B cell (primary cell): ENCODE measurements at regions not wholly inside any gene's neighbourhood (a gene's known extent, or its start where the extent isn't known, plus 50 kb on each side); places are given as distances from the start of the nearest gene placed in this dataset.

ENCODE experiments used
- ATAC-seq: fragments of 200-7000 bp; cut with Tn5 transposase; one replicate; pipeline ENCODE4 v1.10.0; 2021; ENCODE audit warnings: low read depth, mild to moderate bottlenecking, moderate number of reproducible peaks, moderate library complexity
- CTCF ChIA-PET: fragments of 350-600 bp; sonication (Branson Sonifier 250); formaldehyde crosslinking; loops from one replicate; lab custom pipeline; 2021; ENCODE audit warnings: antibody characterized with exemption, inconsistent platforms; lab: Charles Lee
- POLR2A ChIA-PET: fragments of 350-600 bp; sonication (Branson Sonifier 250); formaldehyde crosslinking; loops from one replicate; lab custom pipeline; 2021; ENCODE audit warnings: antibody characterized with exemption; lab: Charles Lee
- DNase-seq: peaks from one replicate; pipeline ENCODE4 v3.0.0; 2013
- H2AFZ ChIP-seq: 2 replicates; pipeline ENCODE4 v1.6.1; 2012; ENCODE audit warnings: mild to moderate bottlenecking, low read depth, low read length; ENCODE audit not compliant: insufficient read depth, poor library complexity, severe bottlenecking
- H3K27ac ChIP-seq, 2 donors: 1 replicate in 1 of 2; 2 replicates in 1 of 2; pipeline ENCODE4 v1.5.1; 2012 to 2013; ENCODE audit warnings: low read length in 2 of 2, mild to moderate bottlenecking in 2 of 2, moderate library complexity in 1 of 2
- H3K27me3 ChIP-seq, 4 experiments: fragments of 200-600 bp in 1 of 4; sonication (generic) in 1 of 4; replicated peaks in 1 of 4; 1 replicate in 2 of 4; 2 replicates in 2 of 4; pipeline versions ENCODE4 v1.6.1 to v1.7.0; 2013 to 2016; ENCODE audit warnings: low read length in 3 of 4, mild to moderate bottlenecking in 2 of 4, mixed read lengths in 1 of 4, moderate library complexity in 1 of 4; ENCODE audit not compliant: insufficient read depth in 4 of 4, control insufficient read depth in 3 of 4; ENCODE audit errors: control extremely low read depth in 1 of 4
- H3K36me3 ChIP-seq, 2 experiments: replicated peaks in 1 of 2; 1 replicate in 1 of 2; 2 replicates in 1 of 2; pipeline versions ENCODE4 v1.6.1 to v1.7.1; 2013; ENCODE audit warnings: low read length in 1 of 2; ENCODE audit not compliant: insufficient read depth in 2 of 2, control insufficient read depth in 1 of 2; ENCODE audit errors: control extremely low read depth in 1 of 2, extremely low read depth in 1 of 2
- H3K4me1 ChIP-seq, 2 donors: fragments of 200-600 bp in 1 of 2; sonication (generic) in 1 of 2; 1 replicate in 1 of 2; 2 replicates in 1 of 2; pipeline versions ENCODE4 v1.5.1 to v1.6.1; 2013 to 2017; ENCODE audit warnings: low read length in 2 of 2; ENCODE audit not compliant: control insufficient read depth in 2 of 2, insufficient read depth in 2 of 2
- H3K4me2 ChIP-seq: replicated peaks from 2 replicates; pipeline ENCODE3; 2012; ENCODE audit warnings: mild to moderate bottlenecking, low read depth, low read length; ENCODE audit not compliant: poor library complexity, severe bottlenecking
- H3K4me3 ChIP-seq, 5 experiments: fragments of 200-600 bp in 1 of 5; sonication (generic) in 1 of 5; 1 replicate in 3 of 5; 2 replicates in 2 of 5; pipeline versions ENCODE4 v1.5.1 to v1.7.0; 2011 to 2016; ENCODE audit warnings: low read length in 4 of 5, mild to moderate bottlenecking in 4 of 5, low read depth in 2 of 5, control low read depth in 1 of 5, moderate library complexity in 1 of 5; ENCODE audit not compliant: insufficient read depth in 1 of 5; ENCODE audit errors: control extremely low read depth in 1 of 5, extremely low read depth in 1 of 5
- H3K79me2 ChIP-seq: fragments of 200-600 bp; sonication (generic); one replicate; pipeline ENCODE4 v1.6.0; 2016; ENCODE audit warnings: low read length; ENCODE audit not compliant: control insufficient read depth, insufficient read depth
- H3K9ac ChIP-seq: fragments of 200-600 bp; sonication (generic); 2 replicates; pipeline ENCODE4 v1.6.1; 2017; ENCODE audit warnings: mild to moderate bottlenecking, low read length, moderate library complexity
- H3K9me3 ChIP-seq, 3 donors: one replicate each; pipeline versions ENCODE4 v1.6.1 to v1.7.1; 2013; ENCODE audit warnings: low read length in 2 of 3; ENCODE audit not compliant: control insufficient read depth in 2 of 3, insufficient read depth in 1 of 3; ENCODE audit errors: control extremely low read depth in 1 of 3
- H4K20me1 ChIP-seq: 2 replicates; pipeline ENCODE4 v1.6.0; 2012; ENCODE audit warnings: mild to moderate bottlenecking, low read length; ENCODE audit not compliant: insufficient read depth, control insufficient read depth, poor library complexity, severe bottlenecking
- H3K27ac Mint-ChIP-seq: one replicate; pipeline ENCODE4 v1.8.0; 2021; ENCODE audit warnings: mixed read lengths
- H3K27me3 Mint-ChIP-seq: one replicate; pipeline ENCODE4 v1.8.0; 2021; ENCODE audit warnings: mixed read lengths
- H3K4me1 Mint-ChIP-seq: one replicate; pipeline ENCODE4 v1.8.0; 2021; ENCODE audit warnings: mixed read lengths
- H3K4me3 Mint-ChIP-seq: one replicate; pipeline ENCODE4 v1.8.0; 2021; ENCODE audit warnings: mixed read lengths
- H3K9me3 Mint-ChIP-seq: one replicate; pipeline ENCODE4 v1.8.0; 2022; ENCODE audit warnings: mixed read lengths; ENCODE audit not compliant: insufficient read depth
- CTCF ChIP-seq: fragments of 200-600 bp; IDR thresholded peaks from one replicate; pipeline ENCODE4 v1.8.0; 2022; ENCODE audit warnings: antibody characterized with exemption, mild to moderate bottlenecking
- EZH2 ChIP-seq: IDR thresholded peaks from 2 replicates; pipeline ENCODE4 v1.6.1; 2012; ENCODE audit warnings: borderline replicate concordance, low read depth, mild to moderate bottlenecking, moderate library complexity, low read length; ENCODE audit not compliant: insufficient read depth, poor library complexity, severe bottlenecking
- WGBS: methylation state at CpG from one replicate; pipeline ENCODE4 v1.1.5; 2013; ENCODE audit warnings: missing lambda C conversion rate; ENCODE audit not compliant: insufficient coverage; 5-methylcytosine and 5-hydroxymethylcytosine counted together
- intact Hi-C: fragments of 100-400 bp; cut with micrococcal nuclease; formaldehyde crosslinking; loops from one replicate; pipeline ENCODE4 v1.10.0; 2022

- no peak for TF ChIP-seq CTCF
- no peak for TF ChIP-seq EZH2
- POLR2A ChIA-PET = no interaction called here
- Histone ChIP-seq H3K4me1 (no peaks in the 10 kb centered on the region), H3K4me2 (no peak overlapping the region), H2AFZ (no peak overlapping the region), H3K36me3 (no peaks in the 10 kb centered on the region), H3K27ac (no peak overlapping the region), H3K4me3 (no peak overlapping the region), H3K27me3 (peaks cover 0 to 2% (median 0%) of the 10 kb centered on the region in 4 experiments), H3K79me2 (no peaks in the 10 kb centered on the region), H4K20me1 (no peaks in the 10 kb centered on the region), H3K9me3 (no peaks in the 10 kb centered on the region), H3K9ac (no peak overlapping the region)
- H3K4me3 Mint-ChIP-seq = no peak overlapping the region
- intact Hi-C loops = no loop called here
- H3K27me3 Mint-ChIP-seq = peaks cover 6% of the 10 kb centered on the region
- WGBS = no CpG with 5 or more reads among the region's 2 CpGs
- DNase-seq = no peak
- H3K9me3 Mint-ChIP-seq = no peaks in the 10 kb centered on the region
- H3K4me1 Mint-ChIP-seq = no peaks in the 10 kb centered on the region
- CTCF ChIA-PET = no interaction called here
- ATAC-seq = no peak
- H3K27ac Mint-ChIP-seq = no peak overlapping the region
Observed at GRCh38 chr12:40435951-40436350, 211.2 kb downstream of the LRRK2 start.

GRCh38 chr12:40436564-40436963 lies 211.8 kb downstream of the LRRK2 start:
- H3K36me3 ChIP-seq = no peaks in the 10 kb centered on the region
- H3K27me3 ChIP-seq = no peaks in the 10 kb centered on the region
- no peaks in the 10 kb centered on the region for H3K4me1 Mint-ChIP-seq
- intact Hi-C loops = no loop called here
- ChIA-PET CTCF (no interaction called here), POLR2A (no interaction called here)
- ATAC-seq = no peak
- H3K9me3 ChIP-seq = no peaks in the 10 kb centered on the region
- no peaks in the 10 kb centered on the region for H3K4me1 ChIP-seq
- H3K4me3 Mint-ChIP-seq = no peak overlapping the region
- DNase-seq = no peak
- H3K4me3 ChIP-seq = no peak overlapping the region
- H3K4me2 ChIP-seq = no peak overlapping the region
- H3K27ac ChIP-seq = no peak overlapping the region
- no peaks in the 10 kb centered on the region for H4K20me1 ChIP-seq
- H3K9ac ChIP-seq = no peak overlapping the region
- H3K27me3 Mint-ChIP-seq = peaks cover 6% of the 10 kb centered on the region
- H2AFZ ChIP-seq = no peak overlapping the region
- no peaks in the 10 kb centered on the region for H3K9me3 Mint-ChIP-seq
- WGBS = 100% methylated on average over 1 of the region's 3 CpGs
- no peak overlapping the region for H3K27ac Mint-ChIP-seq
- H3K79me2 ChIP-seq = no peaks in the 10 kb centered on the region
- TF ChIP-seq EZH2 (no peak), CTCF (no peak)
